WERI-Rb-1 (cell line): ENCODE measurements at regions not wholly inside any gene's neighbourhood (a gene's known extent, or its start where the extent isn't known, plus 50 kb on each side); places are given as distances from the start of the nearest gene placed in this dataset.

Experiments used
- DNase-seq: peaks from one replicate; pipeline ENCODE4 v3.0.0-alpha.2; 2020
- H3K27ac ChIP-seq: fragments of 250-450 bp; sonication (Bioruptor Pico); 2 replicates; pipeline ENCODE4 v1.5.1; 2020; ENCODE audit warnings: mild to moderate bottlenecking, moderate library complexity
- H3K27me3 ChIP-seq: fragments of 250-450 bp; sonication (Bioruptor Pico); 2 replicates; pipeline ENCODE4 v1.5.1; 2021; ENCODE audit warnings: mild to moderate bottlenecking, low read depth, moderate library complexity; ENCODE audit not compliant: insufficient read depth, severe bottlenecking
- H3K36me3 ChIP-seq: fragments of 250-450 bp; sonication (Bioruptor Pico); 2 replicates; pipeline ENCODE4 v1.5.1; 2020; ENCODE audit warnings: mild to moderate bottlenecking, moderate library complexity
- H3K4me3 ChIP-seq: 2 replicates; pipeline ENCODE4 v1.5.1; 2011; ENCODE audit warnings: low read depth, mild to moderate bottlenecking, control low read depth, low read length
- H3K9me3 ChIP-seq: fragments of 250-450 bp; sonication (Bioruptor Pico); 2 replicates; pipeline ENCODE4 v1.5.1; 2021; ENCODE audit warnings: mild to moderate bottlenecking, moderate library complexity; ENCODE audit not compliant: severe bottlenecking
- TF ChIP-seq, protein P1 (sequence below): IDR thresholded peaks from 2 replicates; pipeline ENCODE4 v1.5.1; 2011; ENCODE audit warnings: low read depth, mild to moderate bottlenecking, control low read depth, inconsistent platforms, low read length

- Histone ChIP-seq H3K36me3 (no peaks in the 10 kb centered on the region), H3K9me3 (peaks cover under 1% of the 10 kb centered on the region), H3K27ac (no peak overlapping the region), H3K4me3 (no peak overlapping the region), H3K27me3 (no peaks in the 10 kb centered on the region)
- TF ChIP-seq, protein P1, sequence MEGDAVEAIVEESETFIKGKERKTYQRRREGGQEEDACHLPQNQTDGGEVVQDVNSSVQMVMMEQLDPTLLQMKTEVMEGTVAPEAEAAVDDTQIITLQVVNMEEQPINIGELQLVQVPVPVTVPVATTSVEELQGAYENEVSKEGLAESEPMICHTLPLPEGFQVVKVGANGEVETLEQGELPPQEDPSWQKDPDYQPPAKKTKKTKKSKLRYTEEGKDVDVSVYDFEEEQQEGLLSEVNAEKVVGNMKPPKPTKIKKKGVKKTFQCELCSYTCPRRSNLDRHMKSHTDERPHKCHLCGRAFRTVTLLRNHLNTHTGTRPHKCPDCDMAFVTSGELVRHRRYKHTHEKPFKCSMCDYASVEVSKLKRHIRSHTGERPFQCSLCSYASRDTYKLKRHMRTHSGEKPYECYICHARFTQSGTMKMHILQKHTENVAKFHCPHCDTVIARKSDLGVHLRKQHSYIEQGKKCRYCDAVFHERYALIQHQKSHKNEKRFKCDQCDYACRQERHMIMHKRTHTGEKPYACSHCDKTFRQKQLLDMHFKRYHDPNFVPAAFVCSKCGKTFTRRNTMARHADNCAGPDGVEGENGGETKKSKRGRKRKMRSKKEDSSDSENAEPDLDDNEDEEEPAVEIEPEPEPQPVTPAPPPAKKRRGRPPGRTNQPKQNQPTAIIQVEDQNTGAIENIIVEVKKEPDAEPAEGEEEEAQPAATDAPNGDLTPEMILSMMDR, result no peak
- DNase-seq, result no peak
Observed at GRCh38 chr10:59464483-59464882, 102.1 kb upstream of the FAM13C start.

- H3K9me3 ChIP-seq, result no peaks in the 10 kb centered on the region
- H3K4me3 ChIP-seq, result no peak overlapping the region
- H3K27ac ChIP-seq, result no peak overlapping the region
- TF ChIP-seq, protein P1, result no peak
- no peak for DNase-seq
- no peaks in the 10 kb centered on the region for H3K27me3 ChIP-seq
- H3K36me3 ChIP-seq, result no peaks in the 10 kb centered on the region
Observed at GRCh38 chr10:59463909-59464308, 101.6 kb upstream of the FAM13C start.

DNA sequence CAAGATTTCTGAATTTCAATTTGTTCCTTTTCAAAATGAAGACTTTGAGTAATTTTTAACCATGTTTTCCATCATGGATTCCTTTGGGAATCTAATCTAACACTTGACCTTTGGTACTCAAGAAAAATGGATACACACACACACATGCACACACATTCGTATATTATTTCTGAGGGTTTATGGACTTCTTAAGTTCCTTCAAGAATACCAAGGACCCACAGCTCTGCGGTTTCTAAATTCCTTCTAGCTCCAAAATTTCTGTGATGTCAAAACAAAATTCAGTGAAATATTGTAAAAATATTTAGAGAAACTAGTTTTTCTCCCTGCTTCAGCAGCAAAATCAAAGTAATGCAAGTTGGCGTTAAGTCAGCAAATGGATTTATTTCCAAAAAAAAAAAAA lies 98.3 kb upstream of the FAM13C start:
- no peak for DNase-seq
- Histone ChIP-seq H3K9me3 (no peaks in the 10 kb centered on the region), H3K27ac (no peak overlapping the region), H3K27me3 (no peaks in the 10 kb centered on the region), H3K4me3 (no peak overlapping the region), H3K36me3 (no peaks in the 10 kb centered on the region)
- TF ChIP-seq, protein P1, result no peak

- Histone ChIP-seq H3K36me3 (no peaks in the 10 kb centered on the region), H3K4me3 (no peak overlapping the region), H3K27ac (no peak overlapping the region), H3K27me3 (no peaks in the 10 kb centered on the region), H3K9me3 (no peaks in the 10 kb centered on the region)
- no peak for DNase-seq
- TF ChIP-seq, protein P1, result no peak
Observed at GRCh38 chr10:59456199-59456598, 93.8 kb upstream of the FAM13C start.

- Histone ChIP-seq H3K27ac (no peak overlapping the region), H3K36me3 (no peaks in the 10 kb centered on the region), H3K4me3 (no peak overlapping the region), H3K27me3 (no peaks in the 10 kb centered on the region), H3K9me3 (no peaks in the 10 kb centered on the region)
- TF ChIP-seq, protein P1, result no peak
- DNase-seq, result no peak
Observed at GRCh38 chr10:59454171-59454919, 92.0 kb upstream of the FAM13C start.

GRCh38 chr10:59448616-59449015 lies 86.3 kb upstream of the FAM13C start:
- Histone ChIP-seq H3K4me3 (no peak overlapping the region), H3K36me3 (no peaks in the 10 kb centered on the region), H3K9me3 (no peaks in the 10 kb centered on the region), H3K27me3 (no peaks in the 10 kb centered on the region), H3K27ac (no peak overlapping the region)
- TF ChIP-seq, protein P1, result no peak
- no peak for DNase-seq
